Large intestine (tissue), 3 donors: ENCODE measurements at regions not wholly inside any gene's neighbourhood (a gene's known extent, or its start where the extent isn't known, plus 50 kb on each side); places are given as distances from the start of the nearest gene placed in this dataset.

Experiments
- DNase-seq, 2 donors: peaks; one replicate each; pipeline versions ENCODE4 v3.0.0 to v3.0.0-alpha.2; 2013
- H3K27ac ChIP-seq: one replicate; pipeline ENCODE4 v1.5.1; 2013; ENCODE audit warnings: low read length
- H3K27me3 ChIP-seq: 2 replicates; pipeline ENCODE4 v1.6.1; 2013; ENCODE audit warnings: low read length; ENCODE audit not compliant: control insufficient read depth, insufficient read depth
- H3K36me3 ChIP-seq: 2 replicates; pipeline ENCODE4 v1.6.1; 2013; ENCODE audit warnings: low read length; ENCODE audit not compliant: control insufficient read depth, insufficient read depth
- H3K4me1 ChIP-seq: one replicate; pipeline ENCODE4 v1.6.1; 2013; ENCODE audit warnings: low read length; ENCODE audit not compliant: control insufficient read depth, insufficient read depth
- H3K4me3 ChIP-seq: one replicate; pipeline ENCODE4 v1.5.1; 2013; ENCODE audit warnings: low read length
- H3K9me3 ChIP-seq: one replicate; pipeline ENCODE4 v1.6.1; 2013; ENCODE audit warnings: mild to moderate bottlenecking, low read depth, low read length, moderate library complexity; ENCODE audit not compliant: control insufficient read depth
- WGBS: methylation state at CpG from one replicate; pipeline ENCODE4 v1.1.5; 2013; ENCODE audit warnings: low lambda C conversion rate; ENCODE audit not compliant: insufficient coverage; 5-methylcytosine and 5-hydroxymethylcytosine counted together

- no peaks in the 10 kb centered on the region for H3K9me3 ChIP-seq
- 76% methylated on average over 2 of the region's 3 CpGs for WGBS
- no peaks in the 10 kb centered on the region for H3K4me1 ChIP-seq
- H3K4me3 ChIP-seq: no peak overlapping the region
- no peak for DNase-seq
- peaks cover 3% of the 10 kb centered on the region for H3K27me3 ChIP-seq
- H3K36me3 ChIP-seq: no peaks in the 10 kb centered on the region
- H3K27ac ChIP-seq: no peak overlapping the region
Observed at GRCh38 chr13:31512331-31512730, 227.0 kb upstream of the RXFP2 start.

GRCh38 chr13:31514932-31515331, 224.4 kb upstream of the RXFP2 start:
- H3K9me3 ChIP-seq: no peaks in the 10 kb centered on the region
- peaks cover 3% of the 10 kb centered on the region for H3K27me3 ChIP-seq
- no peak overlapping the region for H3K4me3 ChIP-seq
- H3K4me1 ChIP-seq: no peaks in the 10 kb centered on the region
- WGBS: 100% methylated on average over 1 of the region's 1 CpG
- H3K36me3 ChIP-seq: no peaks in the 10 kb centered on the region
- H3K27ac ChIP-seq: no peak overlapping the region
- no peak for DNase-seq

- Histone ChIP-seq H3K27ac (no peak overlapping the region), H3K9me3 (no peaks in the 10 kb centered on the region), H3K27me3 (peaks cover 3% of the 10 kb centered on the region), H3K4me1 (no peaks in the 10 kb centered on the region), H3K36me3 (no peaks in the 10 kb centered on the region), H3K4me3 (no peak overlapping the region)
- 100% methylated on average over 1 of the region's 1 CpG for WGBS
- DNase-seq: no peak
Observed at GRCh38 chr13:31515427-31515826, 223.9 kb upstream of the RXFP2 start.

GRCh38 chr13:31517599-31517998, 221.7 kb upstream of the RXFP2 start:
- Histone ChIP-seq H3K36me3 (no peaks in the 10 kb centered on the region), H3K27ac (no peak overlapping the region), H3K9me3 (no peaks in the 10 kb centered on the region), H3K4me3 (no peak overlapping the region), H3K4me1 (no peaks in the 10 kb centered on the region), H3K27me3 (no peaks in the 10 kb centered on the region)
- WGBS: no CpG with 5 or more reads among the region's 3 CpGs
- DNase-seq: no peak

- WGBS: 17% methylated on average over 1 of the region's 4 CpGs
- Histone ChIP-seq H3K4me1 (no peaks in the 10 kb centered on the region), H3K4me3 (no peak overlapping the region), H3K36me3 (no peaks in the 10 kb centered on the region), H3K27me3 (no peaks in the 10 kb centered on the region), H3K9me3 (no peaks in the 10 kb centered on the region), H3K27ac (no peak overlapping the region)
- no peak for DNase-seq
Observed at GRCh38 chr13:31518645-31519044, 220.7 kb upstream of the RXFP2 start.

- Histone ChIP-seq H3K27me3 (no peaks in the 10 kb centered on the region), H3K36me3 (no peaks in the 10 kb centered on the region), H3K9me3 (no peaks in the 10 kb centered on the region), H3K4me3 (no peak overlapping the region), H3K27ac (no peak overlapping the region), H3K4me1 (no peaks in the 10 kb centered on the region)
- DNase-seq: no peak
Observed at GRCh38 chr13:31521435-31521834, 217.9 kb upstream of the RXFP2 start.

GRCh38 chr13:31522396-31522795, 216.9 kb upstream of the RXFP2 start:
- WGBS: no CpG with 5 or more reads among the region's 1 CpG
- DNase-seq: no peak
- no peaks in the 10 kb centered on the region for H3K9me3 ChIP-seq

GRCh38 chr13:31528176-31528575, 211.2 kb upstream of the RXFP2 start:
- no CpG with 5 or more reads among the region's 3 CpGs for WGBS
- H3K4me1 ChIP-seq: no peaks in the 10 kb centered on the region
- H3K27me3 ChIP-seq: no peaks in the 10 kb centered on the region
- H3K27ac ChIP-seq: no peak overlapping the region
- peak; percentile 12 to 31 for DNase-seq
- no peaks in the 10 kb centered on the region for H3K9me3 ChIP-seq
- no peak overlapping the region for H3K4me3 ChIP-seq
- H3K36me3 ChIP-seq: no peaks in the 10 kb centered on the region

More at GRCh38 chr13:31522396-31522795, 216.9 kb upstream of the RXFP2 start:
- no peak overlapping the region for H3K4me3 ChIP-seq
- H3K4me1 ChIP-seq: no peaks in the 10 kb centered on the region
- H3K27me3 ChIP-seq: no peaks in the 10 kb centered on the region
- H3K36me3 ChIP-seq: no peaks in the 10 kb centered on the region
- H3K27ac ChIP-seq: no peak overlapping the region

GRCh38 chr13:31528758-31529157, 210.6 kb upstream of the RXFP2 start:
- Histone ChIP-seq H3K4me1 (no peaks in the 10 kb centered on the region), H3K36me3 (no peaks in the 10 kb centered on the region), H3K9me3 (no peaks in the 10 kb centered on the region), H3K27me3 (no peaks in the 10 kb centered on the region), H3K27ac (no peak overlapping the region), H3K4me3 (no peak overlapping the region)
- no peak for DNase-seq
- WGBS: no CpG with 5 or more reads among the region's 1 CpG

GRCh38 chr13:31530922-31531321, 208.4 kb upstream of the RXFP2 start:
- no peak overlapping the region for H3K27ac ChIP-seq
- DNase-seq: no peak
- H3K36me3 ChIP-seq: no peaks in the 10 kb centered on the region
- H3K27me3 ChIP-seq: no peaks in the 10 kb centered on the region
- H3K4me1 ChIP-seq: no peaks in the 10 kb centered on the region
- H3K9me3 ChIP-seq: no peaks in the 10 kb centered on the region
- H3K4me3 ChIP-seq: no peak overlapping the region
- WGBS: 100% methylated on average over 1 of the region's 4 CpGs

GRCh38 chr13:31537052-31537451, 202.3 kb upstream of the RXFP2 start:
- no CpG with 5 or more reads among the region's 1 CpG for WGBS
- no peak overlapping the region for H3K27ac ChIP-seq

More at GRCh38 chr13:31537052-31537451, 202.3 kb upstream of the RXFP2 start:
- no peaks in the 10 kb centered on the region for H3K27me3 ChIP-seq
- no peaks in the 10 kb centered on the region for H3K9me3 ChIP-seq
- H3K36me3 ChIP-seq: no peaks in the 10 kb centered on the region
- no peak overlapping the region for H3K4me3 ChIP-seq
- H3K4me1 ChIP-seq: no peaks in the 10 kb centered on the region
- no peak for DNase-seq
